Gastrocnemius medialis (tissue), 4 donors: ENCODE measurements at regions not wholly inside any gene's neighbourhood (a gene's known extent, or its start where the extent isn't known, plus 50 kb on each side); places are given as distances from the start of the nearest gene placed in this dataset.

ENCODE experiments used
- CTCF ChIP-seq, 5 experiments: fragments of 450-650 bp in 3 of 5; fragments of 200-600 bp in 2 of 5; sonication (generic) in 2 of 5; IDR thresholded peaks in 4 of 5; conservative IDR thresholded peaks in 1 of 5; 1 replicate in 4 of 5; 2 replicates in 1 of 5; pipeline ENCODE4 v1.5.1; 2016 to 2019; ENCODE audit warnings: antibody characterized with exemption in 5 of 5, mild to moderate bottlenecking in 3 of 5, moderate library complexity in 3 of 5
- POLR2A ChIP-seq, 2 donors: fragments of 450-650 bp; IDR thresholded peaks; one replicate each; pipeline ENCODE4 v1.6.1; 2017; ENCODE audit warnings: antibody characterized with exemption in 2 of 2, mild to moderate bottlenecking in 2 of 2, moderate library complexity in 2 of 2

DNA sequence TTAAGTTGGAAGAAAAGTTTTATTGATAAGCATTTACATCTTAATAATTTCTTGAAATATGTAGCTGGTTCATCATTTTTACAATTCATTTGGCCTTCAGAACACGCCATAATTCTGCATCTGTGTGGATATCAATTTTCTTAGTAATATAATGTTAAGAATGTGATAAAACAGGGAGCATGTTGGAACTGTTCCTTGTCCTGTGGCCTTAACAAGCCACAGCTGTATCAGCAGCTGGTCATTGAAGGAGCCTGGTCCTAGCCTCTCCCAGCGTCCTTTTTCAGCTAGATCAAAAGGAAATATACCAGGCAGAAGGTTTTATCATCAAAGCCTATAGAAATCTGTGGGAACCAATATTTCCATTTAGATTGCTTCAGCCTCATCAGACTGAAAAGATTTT lies 421.8 kb downstream of the SPRY2 start:
- TF ChIP-seq CTCF (IDR thresholded peaks at IDR 0.05 in 4 of 5, conservative IDR thresholded peaks at IDR 0.05 in 1 of 5), result no peak
- no peak for TF ChIP-seq POLR2A (IDR thresholded peaks at IDR 0.05)
